H1 (cell line): ENCODE measurements at regions not wholly inside any gene's neighbourhood (a gene's known extent, or its start where the extent isn't known, plus 50 kb on each side); places are given as distances from the start of the nearest gene placed in this dataset.

ENCODE experiments used
- CTCF ChIA-PET: fragments of 300-600 bp; sonication (Branson Sonifier 250); formaldehyde crosslinking; loops from one replicate; lab custom pipeline; 2021; ENCODE audit not compliant: partially characterized antibody; lab: Charles Lee
- POLR2A ChIA-PET: fragments of 300-600 bp; sonication (Branson Sonifier 250); formaldehyde crosslinking; loops from one replicate; lab custom pipeline; 2021; ENCODE audit warnings: inconsistent platforms; ENCODE audit not compliant: partially characterized antibody; lab: Charles Lee
- DNase-seq, 2 experiments: peaks; one replicate each; pipeline versions ENCODE4 v3.0.0 to v3.0.0-alpha.2; 2010 to 2022; ENCODE audit warnings: low spot score in 2 of 2, low read depth in 1 of 2, mixed read lengths in 1 of 2
- FAIRE-seq: peaks from 2 replicates; lab custom pipeline; 2011; peaks lifted over from hg19 to GRCh38; lab: Jason Lieb, UNC
- H2AFZ ChIP-seq: 2 replicates; pipeline ENCODE4 v1.8.1; 2012; ENCODE audit warnings: low read length, inconsistent platforms
- H2AK5ac ChIP-seq: 2 replicates; pipeline ENCODE4 v1.6.1; 2013; ENCODE audit warnings: low read depth, low read length
- H2BK120ac ChIP-seq: replicated peaks from 2 replicates; pipeline ENCODE3; 2013; ENCODE audit warnings: low read depth, low read length, inconsistent platforms
- H2BK12ac ChIP-seq: 2 replicates; pipeline ENCODE4 v1.6.1; 2013; ENCODE audit warnings: low read depth, low read length
- H2BK15ac ChIP-seq: 2 replicates; pipeline ENCODE4 v1.6.1; 2013; ENCODE audit warnings: low read length
- H2BK20ac ChIP-seq: 2 replicates; pipeline ENCODE4 v1.6.1; 2013; ENCODE audit warnings: low read length
- H2BK5ac ChIP-seq: 2 replicates; pipeline ENCODE4 v1.6.1; 2013; ENCODE audit warnings: low read depth, low read length
- H3K14ac ChIP-seq: 2 replicates; pipeline ENCODE4 v1.6.1; 2013; ENCODE audit warnings: inconsistent platforms; ENCODE audit not compliant: insufficient read length
- H3K18ac ChIP-seq: 2 replicates; pipeline ENCODE4 v1.6.1; 2013; ENCODE audit warnings: low read length; ENCODE audit errors: extremely low read depth
- H3K23ac ChIP-seq: 2 replicates; pipeline ENCODE4 v1.6.1; 2013; ENCODE audit warnings: inconsistent platforms; ENCODE audit not compliant: insufficient read length
- H3K23me2 ChIP-seq: 2 replicates; pipeline ENCODE4 v1.6.1; 2013; ENCODE audit warnings: low read depth, low read length
- H3K27ac ChIP-seq: 2 replicates; pipeline ENCODE4 v1.6.1; 2011; ENCODE audit warnings: low read depth, low read length, inconsistent platforms
- H3K27me3 ChIP-seq, 4 experiments: replicated peaks in 1 of 4; 1 replicate in 1 of 4; 2 replicates in 3 of 4; pipeline versions ENCODE4 v1.6.1 to v1.8.1; 2011 to 2013; ENCODE audit warnings: low read length in 3 of 4, mild to moderate bottlenecking in 3 of 4, inconsistent platforms in 2 of 4, mixed read lengths in 2 of 4, moderate library complexity in 1 of 4; ENCODE audit not compliant: control insufficient read depth in 3 of 4, insufficient read depth in 3 of 4; ENCODE audit errors: extremely low read depth in 1 of 4
- H3K36me3 ChIP-seq, 4 experiments: 2 replicates each; pipeline versions ENCODE4 v1.6.1 to v1.8.1; 2011 to 2013; ENCODE audit warnings: mild to moderate bottlenecking in 4 of 4, low read length in 3 of 4, moderate library complexity in 2 of 4, control low read depth in 1 of 4, inconsistent platforms in 1 of 4; ENCODE audit not compliant: insufficient read depth in 4 of 4, control insufficient read depth in 2 of 4
- H3K4ac ChIP-seq: replicated peaks from 2 replicates; pipeline ENCODE3; 2013; ENCODE audit warnings: low read length, low read depth, mixed read lengths, inconsistent platforms; ENCODE audit not compliant: insufficient read length
- H3K4me1 ChIP-seq, 4 experiments: replicated peaks in 1 of 4; 1 replicate in 1 of 4; 2 replicates in 3 of 4; pipeline versions ENCODE4 v1.6.1 to v1.8.1; 2011 to 2013; ENCODE audit warnings: low read length in 3 of 4, inconsistent platforms in 2 of 4, mixed read lengths in 1 of 4; ENCODE audit not compliant: insufficient read depth in 4 of 4, control insufficient read depth in 3 of 4
- H3K4me2 ChIP-seq, 2 experiments: 2 replicates each; pipeline versions ENCODE4 v1.6.1 to v1.8.1; 2011 to 2013; ENCODE audit warnings: low read depth in 2 of 2, low read length in 2 of 2, control low read depth in 1 of 2, inconsistent platforms in 1 of 2, mild to moderate bottlenecking in 1 of 2; ENCODE audit not compliant: insufficient read depth in 1 of 2
- H3K4me3 ChIP-seq, 4 experiments: fragments of 200-600, 300-600 bp in 1 of 4; sonication (generic), shearing (Covaris generic), sonication (Bioruptor Twin) in 1 of 4; 2 replicates each; pipeline versions ENCODE4 v1.5.1 to v1.8.1; 2011 to 2016; ENCODE audit warnings: low read length in 4 of 4, low read depth in 3 of 4, control low read depth in 2 of 4, inconsistent platforms in 2 of 4, mild to moderate bottlenecking in 2 of 4, mixed read lengths in 1 of 4, moderate library complexity in 1 of 4; ENCODE audit not compliant: insufficient read depth in 2 of 4; ENCODE audit errors: extremely low read depth in 1 of 4
- H3K56ac ChIP-seq: replicated peaks from 2 replicates; pipeline ENCODE3; 2013; ENCODE audit warnings: low read depth, mild to moderate bottlenecking, mixed read lengths, low read length, inconsistent platforms; ENCODE audit not compliant: insufficient read length
- H3K79me1 ChIP-seq: 2 replicates; pipeline ENCODE4 v1.6.1; 2013; ENCODE audit warnings: low read depth, low read length, control low read depth
- H3K79me2 ChIP-seq, 2 experiments: 2 replicates each; pipeline versions ENCODE4 v1.6.1 to v1.8.1; 2012 to 2013; ENCODE audit warnings: low read length in 2 of 2, mild to moderate bottlenecking in 2 of 2, inconsistent platforms in 1 of 2; ENCODE audit not compliant: insufficient read depth in 2 of 2, control insufficient read depth in 1 of 2
- H3K9ac ChIP-seq, 4 experiments: replicated peaks in 1 of 4; 1 replicate in 1 of 4; 2 replicates in 3 of 4; pipeline versions ENCODE4 v1.6.1 to v1.8.1; 2011 to 2013; ENCODE audit warnings: low read depth in 3 of 4, low read length in 3 of 4, control low read depth in 2 of 4, mild to moderate bottlenecking in 2 of 4, moderate library complexity in 2 of 4, inconsistent platforms in 1 of 4; ENCODE audit errors: extremely low read depth in 1 of 4
- H3K9me3 ChIP-seq, 2 experiments: 2 replicates each; pipeline versions ENCODE4 v1.6.1 to v1.8.1; 2012 to 2013; ENCODE audit warnings: mild to moderate bottlenecking in 2 of 2, moderate library complexity in 2 of 2, control low read depth in 1 of 2, inconsistent platforms in 1 of 2, low read depth in 1 of 2, low read length in 1 of 2, mixed read lengths in 1 of 2; ENCODE audit not compliant: insufficient read depth in 2 of 2
- H4K20me1 ChIP-seq, 2 experiments: replicated peaks in 1 of 2; 2 replicates each; pipeline versions ENCODE3 to v1.8.1; 2011 to 2013; ENCODE audit warnings: inconsistent platforms in 2 of 2, low read length in 2 of 2, mild to moderate bottlenecking in 1 of 2; ENCODE audit not compliant: insufficient read depth in 2 of 2, control insufficient read depth in 1 of 2
- H4K5ac ChIP-seq: 2 replicates; pipeline ENCODE4 v1.6.1; 2013; ENCODE audit warnings: low read length, low read depth, mixed read lengths, inconsistent platforms; ENCODE audit not compliant: insufficient read length
- H4K8ac ChIP-seq: 2 replicates; pipeline ENCODE4 v1.8.0; 2013; ENCODE audit warnings: mild to moderate bottlenecking, moderate library complexity, low read length, inconsistent platforms; ENCODE audit not compliant: insufficient read depth; ENCODE audit errors: extremely low read depth
- H4K91ac ChIP-seq: replicated peaks from 2 replicates; pipeline ENCODE3; 2013; ENCODE audit warnings: low read length, mixed read lengths, inconsistent platforms; ENCODE audit not compliant: insufficient read length
- CBX8 ChIP-seq: fragments of 300-800, 300-1000 bp; sonication (generic); IDR thresholded peaks from 2 replicates; pipeline ENCODE4 v1.7.1; 2016; ENCODE audit warnings: low read depth, low read length, borderline replicate concordance
- CHD1 ChIP-seq: IDR thresholded peaks from 2 replicates; pipeline ENCODE4 v1.6.1; 2012; ENCODE audit warnings: low read depth, low read length, improper control_type of control experiment
- GABPA ChIP-seq: IDR thresholded peaks from 2 replicates; pipeline ENCODE4 v1.6.1; 2011; ENCODE audit warnings: mild to moderate bottlenecking, low read length, moderate library complexity, borderline replicate concordance; ENCODE audit not compliant: insufficient read depth
- HDAC6 ChIP-seq: IDR thresholded peaks from one replicate; pipeline ENCODE4 v1.7.1; 2012; ENCODE audit warnings: low read depth, mild to moderate bottlenecking, inconsistent platforms, low read length, moderate library complexity
- POU5F1 ChIP-seq: IDR thresholded peaks from 2 replicates; pipeline ENCODE4 v1.6.1; 2011; ENCODE audit warnings: low read depth, mild to moderate bottlenecking, low read length, moderate library complexity
- SAP30 ChIP-seq: fragments of 300-600 bp; sonication (generic); IDR thresholded peaks from 2 replicates; pipeline ENCODE4 v1.7.1; 2012; ENCODE audit warnings: low read length, moderate library complexity, mild to moderate bottlenecking, inconsistent platforms; ENCODE audit not compliant: insufficient read depth, insufficient replicate concordance
- SUZ12 ChIP-seq: fragments of 200-600 bp; sonication (generic); IDR thresholded peaks from 2 replicates; pipeline ENCODE4 v1.6.1; 2012; ENCODE audit warnings: mild to moderate bottlenecking, inconsistent platforms, low read length, moderate library complexity, mixed read lengths
- WGBS, 2 experiments: shearing (Covaris generic) in 1 of 2; methylation state at CpG; one replicate each; pipeline versions ENCODE4 v1.1.6 to v1.1.7; 2013 to 2015; ENCODE audit warnings: low lambda C conversion rate in 2 of 2, mixed read lengths in 2 of 2, inconsistent platforms in 1 of 2, low coverage in 1 of 2, missing lambda C conversion rate in 1 of 2; ENCODE audit not compliant: insufficient replicate concordance in 2 of 2, insufficient coverage in 1 of 2, insufficient read length in 1 of 2; ENCODE audit errors: extremely low coverage in 1 of 2, missing lambda C conversion rate in 1 of 2; 5-methylcytosine and 5-hydroxymethylcytosine counted together

- Histone ChIP-seq H3K9me3 (no peaks in the 10 kb centered on the region), H2BK20ac (no peak overlapping the region), H3K4me2 (no peak overlapping the region), H2BK12ac (no peak overlapping the region), H2AFZ (no peak overlapping the region), H4K8ac (no peak overlapping the region), H4K91ac (no peak overlapping the region), H3K56ac (no peak overlapping the region), H3K9ac (no peak overlapping the region), H2BK5ac (no peak overlapping the region), H2BK120ac (no peak overlapping the region), H3K79me1 (no peaks in the 10 kb centered on the region), H3K14ac (no peak overlapping the region), H3K4me1 (no peaks in the 10 kb centered on the region; a peak in 1 of 7 replicates), H3K4ac (no peak overlapping the region), H3K23me2 (no peaks in the 10 kb centered on the region), H4K5ac (no peak overlapping the region), H2BK15ac (no peak overlapping the region), H3K18ac (no peak overlapping the region), H4K20me1 (no peaks in the 10 kb centered on the region), H3K4me3 (no peak overlapping the region), H3K27me3 (no peaks in the 10 kb centered on the region; a peak in 1 of 7 replicates), H2AK5ac (no peak overlapping the region), H3K23ac (no peak overlapping the region), H3K79me2 (no peaks in the 10 kb centered on the region), H3K27ac (no peak overlapping the region), H3K36me3 (no peaks in the 10 kb centered on the region)
- WGBS, 2 experiments = 84% methylated on average over 5 of the region's 5 CpGs; no CpG with 5 or more reads in 1 of the 2 experiments
- no peak for TF ChIP-seq GABPA
- TF ChIP-seq SUZ12 = no peak
- no peak for TF ChIP-seq CHD1
- TF ChIP-seq HDAC6 = no peak
- TF ChIP-seq POU5F1 = no peak
- no peak for TF ChIP-seq SAP30
- TF ChIP-seq CBX8 = no peak
- ChIA-PET CTCF (interaction anchor here (0.7 to 1.1 kb wide), 2 partner anchors 16 to 22 kb away, joined by 3 read pairs; no protein-coding TSS in a partner anchor), POLR2A (interaction anchor here (0.5 kb wide), 1 partner anchor 283 kb away, joined by 3 read pairs; no protein-coding TSS in a partner anchor)
- DNase-seq = no peak
- FAIRE-seq = no peak
Measured at GRCh38 chr6:105871542-105871941, 214.6 kb upstream of the PRDM1 start.
